ENCODE measurements at regions not wholly inside any gene's neighbourhood (a gene's known extent, or its start where the extent isn't known, plus 50 kb on each side); places are given as distances from the start of the nearest gene placed in this dataset.

DNA sequence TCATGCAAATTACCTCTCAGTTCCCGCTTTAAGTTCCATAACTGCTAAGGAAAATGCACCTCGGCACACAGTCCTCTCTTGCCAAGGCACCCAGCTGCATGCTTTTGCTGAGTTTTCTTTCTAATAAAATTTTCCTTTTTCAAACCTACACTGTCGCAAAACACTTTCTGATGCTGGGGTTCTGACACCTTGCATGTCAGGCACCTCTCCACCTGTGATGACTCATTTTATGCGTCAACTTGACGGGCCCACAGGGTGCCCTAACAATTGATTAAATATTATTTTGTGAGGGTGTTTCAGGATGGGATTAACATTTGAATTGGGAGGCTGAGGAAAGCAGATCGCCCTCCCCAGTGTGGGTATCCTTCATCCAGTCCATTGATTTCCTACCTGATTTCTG is 291.0 kb upstream of the STS start:
- no peak for TF ChIP-seq CTCF (IDR thresholded peaks at IDR 0.05; ENCODE audit: low read depth, low read length)
- TF ChIP-seq EZH2phosphoT487 (IDR thresholded peaks at IDR 0.05; ENCODE audit: low read depth), result no peak
